ENCODE measurements at regions not wholly inside any gene's neighbourhood (a gene's known extent, or its start where the extent isn't known, plus 50 kb on each side); places are given as distances from the start of the nearest gene placed in this dataset.

DNA sequence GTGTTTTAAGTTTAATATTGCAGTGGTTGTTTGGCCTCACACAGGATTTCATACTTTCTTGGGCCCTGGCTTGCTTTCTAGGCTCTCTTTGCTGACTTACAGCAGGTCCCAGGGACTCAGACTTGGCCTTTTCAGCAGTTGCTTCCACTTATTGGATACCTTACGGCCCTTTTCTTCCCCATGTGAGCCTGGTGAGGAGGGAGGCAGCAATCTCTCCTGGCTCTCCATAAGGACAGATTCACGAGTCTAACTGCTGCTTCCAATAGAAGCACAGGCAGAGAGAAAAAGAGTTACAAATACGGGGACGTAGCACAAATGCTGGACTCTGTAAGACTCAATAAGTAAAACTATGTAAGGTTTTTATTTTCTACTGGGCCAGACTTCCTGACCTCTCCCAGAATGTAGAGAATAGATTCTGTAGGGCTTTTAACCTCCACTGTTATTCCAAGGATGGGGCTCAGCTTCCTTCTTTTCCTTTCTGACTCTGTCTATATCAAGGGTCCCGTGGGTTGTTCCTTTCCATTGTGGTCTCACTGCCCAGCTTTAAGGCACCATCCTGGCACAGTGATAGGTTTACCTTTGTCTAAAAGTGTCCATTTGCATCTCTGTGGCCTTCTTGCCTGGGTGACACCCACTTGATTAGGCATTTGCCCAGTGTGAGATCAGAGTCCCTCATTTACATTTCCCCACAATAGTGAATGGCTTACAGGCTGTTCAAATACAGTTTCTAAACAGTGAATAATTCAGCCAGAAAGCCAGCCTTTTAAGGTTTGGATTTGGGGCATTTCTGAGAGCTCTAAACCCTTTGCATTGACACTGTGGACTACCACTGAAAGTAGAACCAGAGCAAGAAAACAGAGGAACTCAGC, 92.8 kb downstream of the RASSF10 start:
- no peak overlapping the region for H3K4me3 Mint-ChIP-seq
- DNase-seq (no peak), ATAC-seq (no peak)
- H3K9me3 Mint-ChIP-seq: no peaks in the 10 kb centered on the region
- no peak overlapping the region for H3K27ac Mint-ChIP-seq
- H3K27me3 Mint-ChIP-seq: peaks cover 44% of the 10 kb centered on the region
- H3K4me1 Mint-ChIP-seq: no peaks in the 10 kb centered on the region

DNA sequence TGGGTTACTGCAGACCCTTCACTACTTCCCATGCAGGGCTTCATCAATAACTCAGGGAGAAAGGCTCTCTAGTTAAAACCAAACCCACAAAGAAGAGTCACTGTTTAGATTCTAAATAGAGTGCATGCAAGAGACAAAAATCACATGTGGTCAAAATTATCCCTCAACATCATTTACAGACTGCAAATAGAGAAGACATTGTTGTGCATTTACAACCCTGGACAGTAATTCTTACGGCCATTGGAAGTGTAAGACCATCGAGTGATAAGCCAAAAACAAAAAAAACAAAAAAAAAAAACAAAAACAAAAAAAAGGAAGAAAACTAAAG, 93.4 kb downstream of the RASSF10 start:
- no peak overlapping the region for H3K4me3 Mint-ChIP-seq
- no peak overlapping the region for H3K27ac Mint-ChIP-seq
- no peaks in the 10 kb centered on the region for H3K4me1 Mint-ChIP-seq
- peaks cover 50% of the 10 kb centered on the region for H3K27me3 Mint-ChIP-seq
- ATAC-seq (no peak), DNase-seq (no peak)
- H3K9me3 Mint-ChIP-seq: no peaks in the 10 kb centered on the region

DNA sequence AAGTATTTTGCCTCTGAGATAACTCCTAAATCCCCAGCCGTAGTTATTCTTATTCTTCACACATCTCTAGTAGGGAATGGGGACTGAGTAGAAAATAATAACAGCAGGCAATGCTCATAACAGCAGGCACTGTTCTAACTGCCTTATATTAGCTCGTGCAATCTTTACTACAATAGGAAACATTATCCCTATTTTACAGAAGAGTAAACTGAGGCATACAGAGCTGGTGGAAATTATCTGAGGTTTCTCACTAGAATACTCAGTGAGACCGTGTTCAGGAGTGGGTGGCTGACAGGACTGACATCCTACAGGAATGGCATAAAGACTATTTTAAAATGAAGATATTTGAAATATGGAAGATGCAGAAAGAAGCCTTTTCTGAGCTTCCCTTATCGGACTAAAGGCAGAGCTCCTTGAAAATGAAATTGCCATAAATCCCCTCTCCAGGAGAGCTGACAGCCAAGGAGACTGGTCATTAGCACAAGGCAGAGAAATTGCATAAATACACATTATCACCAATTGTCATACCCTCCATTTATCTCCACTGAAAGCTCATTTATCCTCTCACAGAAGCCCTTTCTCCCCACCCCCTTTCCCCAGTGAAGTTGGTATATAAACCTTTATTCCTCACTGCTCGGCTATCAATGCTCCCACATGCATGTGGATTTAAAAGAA, 93.9 kb downstream of the RASSF10 start:
- no peak overlapping the region for H3K4me3 Mint-ChIP-seq
- H3K27me3 Mint-ChIP-seq: peaks cover 55% of the 10 kb centered on the region
- no peaks in the 10 kb centered on the region for H3K9me3 Mint-ChIP-seq
- ATAC-seq: no peak
- H3K4me1 Mint-ChIP-seq: no peaks in the 10 kb centered on the region
- no peak overlapping the region for H3K27ac Mint-ChIP-seq
- no peak for DNase-seq

DNA sequence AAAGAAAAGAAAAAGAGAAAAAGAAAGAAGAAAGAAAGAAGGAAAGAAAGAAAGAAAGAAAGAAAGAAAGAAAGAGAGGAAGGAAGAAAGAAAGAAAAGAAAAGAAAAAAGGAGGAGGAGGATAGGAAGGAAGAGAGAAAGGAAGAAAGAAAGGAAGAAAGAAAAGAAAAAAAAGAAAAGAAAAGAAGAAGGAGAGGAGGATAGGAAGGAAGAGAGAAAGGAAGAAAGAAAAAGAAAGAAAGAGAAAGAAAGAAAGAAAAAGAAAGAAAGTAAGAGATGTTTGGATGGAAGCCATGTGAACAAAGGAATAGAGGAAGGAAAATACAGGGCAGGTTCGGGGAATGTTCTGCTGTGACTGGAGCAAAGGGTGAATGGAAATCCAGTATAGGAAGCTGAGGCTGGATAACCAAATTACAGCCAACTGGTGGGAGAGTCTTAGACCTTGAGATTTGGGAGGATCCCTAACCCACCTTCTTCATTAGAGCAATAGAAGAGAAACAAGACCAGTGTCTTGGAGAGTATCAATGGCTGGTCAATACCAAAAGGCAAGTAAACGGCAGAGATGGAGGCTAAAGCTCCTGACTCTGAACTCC, 94.9 kb downstream of the RASSF10 start:
- Mint-ChIP-seq H3K4me1 (no peaks in the 10 kb centered on the region), H3K9me3 (peaks cover 0 to 4% of the 10 kb centered on the region in 2 donors), H3K27me3 (peaks cover 59% of the 10 kb centered on the region), H3K4me3 (no peak overlapping the region), H3K27ac (no peak overlapping the region)
- ATAC-seq (no peak), DNase-seq (no peak)

DNA sequence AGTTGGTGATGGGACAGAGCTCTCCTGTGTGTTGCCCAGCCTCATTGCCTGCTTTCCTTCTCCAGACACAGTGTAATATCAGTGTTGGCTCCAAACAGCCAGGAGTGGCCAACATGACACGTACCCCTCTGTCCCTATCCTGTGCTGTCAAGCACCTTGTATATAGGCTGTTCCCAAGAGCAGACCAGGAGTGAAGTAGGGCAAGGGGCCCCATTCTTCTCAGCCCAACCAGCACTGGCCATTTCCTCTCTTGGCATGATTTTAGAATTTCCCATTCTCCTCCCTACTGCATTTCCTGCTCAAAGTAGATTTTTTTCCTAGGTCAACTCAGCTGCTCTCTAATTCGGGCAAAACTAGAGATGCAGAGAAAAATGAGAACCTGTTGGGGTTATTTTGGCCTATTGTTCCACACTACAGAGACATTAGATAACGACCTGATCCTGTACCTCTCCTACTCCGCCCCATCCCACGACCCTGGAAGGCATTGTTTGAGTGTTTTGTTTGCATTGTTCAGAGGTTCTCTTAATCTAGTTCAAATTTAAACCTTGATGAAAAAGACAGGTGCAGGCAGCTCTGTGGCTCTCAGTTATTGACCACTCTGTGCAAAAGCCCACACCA, 95.6 kb downstream of the RASSF10 start:
- no peak overlapping the region for H3K4me3 Mint-ChIP-seq
- ATAC-seq: no peak
- no peak for DNase-seq

DNA sequence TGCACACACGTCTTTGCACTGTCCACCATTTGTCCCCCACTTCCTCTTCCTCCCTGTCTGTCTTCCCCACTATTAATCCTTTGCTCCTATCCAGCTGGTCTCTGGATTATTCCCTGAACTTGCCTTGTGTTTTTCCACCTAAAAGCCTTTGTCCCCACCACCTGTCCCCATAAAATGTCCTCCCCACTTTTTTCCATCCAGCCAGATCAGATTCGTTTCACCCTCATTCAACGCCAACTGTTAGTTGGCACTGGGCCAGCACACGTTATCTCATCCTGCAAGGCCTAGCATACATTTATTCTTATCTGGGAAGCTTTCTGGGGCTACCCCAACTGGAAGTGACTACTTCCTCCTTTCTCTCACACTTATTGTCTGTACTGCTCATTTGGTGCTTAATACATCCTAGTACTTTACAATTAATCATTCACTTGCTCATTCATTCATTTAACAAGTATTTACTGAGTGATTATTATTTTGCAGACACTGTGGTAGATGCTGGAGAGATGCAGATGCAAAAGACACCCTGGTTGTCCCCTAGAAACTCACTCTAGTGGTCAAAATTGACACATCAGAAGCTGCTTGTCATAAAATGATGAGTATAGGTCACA, 96.2 kb downstream of the RASSF10 start:
- Mint-ChIP-seq H3K9me3 (peaks cover 0 to 6% of the 10 kb centered on the region in 2 donors), H3K4me3 (no peak overlapping the region), H3K27ac (peak overlapping the region in 1 of 2 donors; percentile 41), H3K4me1 (no peaks in the 10 kb centered on the region), H3K27me3 (peaks cover 59% of the 10 kb centered on the region)
- DNase-seq: no peak
- ATAC-seq: no peak

More for the DNA sequence above, 95.6 kb downstream of the RASSF10 start:
- Mint-ChIP-seq H3K27ac (no peak overlapping the region), H3K27me3 (peaks cover 59% of the 10 kb centered on the region), H3K9me3 (peaks cover 0 to 6% of the 10 kb centered on the region in 2 donors), H3K4me1 (no peaks in the 10 kb centered on the region)

DNA sequence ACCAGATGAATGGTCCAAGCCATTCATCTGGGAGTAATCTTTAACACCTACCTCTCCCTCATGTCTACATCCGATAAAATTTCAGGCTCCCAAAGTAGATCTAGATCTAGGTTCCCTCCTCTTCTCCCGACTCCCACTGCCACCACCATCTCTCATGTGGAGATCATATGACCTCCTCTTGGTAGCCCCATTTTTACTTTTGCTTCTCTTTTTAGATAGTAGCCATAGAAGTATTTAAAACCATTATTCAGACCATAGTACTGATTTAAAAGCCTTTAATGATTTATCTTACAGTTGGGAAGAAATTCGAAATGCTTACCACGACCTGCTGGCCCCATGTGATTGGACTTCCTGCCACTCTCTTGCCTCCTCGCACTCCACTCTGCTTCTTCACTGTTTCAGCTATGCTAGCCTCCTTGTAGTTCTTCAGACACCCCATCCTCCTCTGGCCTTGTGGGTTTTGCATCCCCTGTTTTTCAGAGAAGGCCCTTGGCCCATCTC, 98.5 kb downstream of the RASSF10 start:
- Mint-ChIP-seq H3K4me3 (no peak overlapping the region), H3K9me3 (peaks cover 0 to 6% of the 10 kb centered on the region in 2 donors), H3K27ac (no peak overlapping the region), H3K27me3 (peaks cover 50% of the 10 kb centered on the region), H3K4me1 (no peaks in the 10 kb centered on the region)
- ATAC-seq (no peak), DNase-seq (no peak)

DNA sequence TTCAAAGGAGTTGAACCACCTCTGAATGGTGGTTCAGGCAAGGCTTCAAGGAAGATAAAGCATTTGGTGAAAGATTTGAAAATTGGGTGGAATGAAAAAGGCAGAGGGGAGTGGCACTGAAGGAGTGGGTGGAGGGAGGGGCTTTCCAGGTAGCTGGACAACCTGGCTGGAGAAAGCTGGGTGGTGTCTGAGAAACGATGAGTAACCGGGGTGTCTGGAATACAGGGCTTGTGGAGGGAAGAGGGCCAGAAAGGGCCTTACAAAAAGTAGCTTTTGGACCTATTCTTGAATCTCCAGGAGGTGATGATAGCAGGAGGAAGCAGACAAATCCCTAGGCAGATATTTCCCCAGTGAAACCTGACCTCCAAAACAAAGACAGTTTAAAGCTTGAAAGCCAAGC, 99.3 kb downstream of the RASSF10 start:
- ATAC-seq: no peak
- Mint-ChIP-seq H3K27me3 (peaks cover 46% of the 10 kb centered on the region), H3K4me3 (no peak overlapping the region), H3K4me1 (no peaks in the 10 kb centered on the region), H3K27ac (no peak overlapping the region), H3K9me3 (peaks cover 0 to 6% of the 10 kb centered on the region in 2 donors)
- DNase-seq: no peak

DNA sequence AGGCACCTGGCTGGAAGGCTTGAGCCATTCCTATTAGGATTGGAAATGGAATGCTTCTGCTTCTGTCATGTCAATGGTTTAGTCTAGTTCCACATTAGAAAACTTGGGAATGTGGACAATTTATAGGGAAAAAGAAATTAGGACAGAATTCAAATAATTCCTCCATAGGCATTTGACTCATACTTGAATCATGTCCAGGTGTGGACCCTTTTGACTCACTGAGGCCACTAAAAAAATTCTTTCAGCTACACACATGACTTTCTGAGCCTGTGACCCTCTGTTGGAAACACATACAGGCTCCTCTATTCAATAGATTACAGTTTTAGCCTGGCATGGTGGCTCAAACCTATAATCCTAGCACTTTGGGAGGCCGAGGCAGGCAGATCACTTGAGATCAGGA, 100.5 kb downstream of the RASSF10 start:
- H3K27ac Mint-ChIP-seq: no peak overlapping the region
- H3K4me1 Mint-ChIP-seq: no peaks in the 10 kb centered on the region
- no peak for ATAC-seq

DNA sequence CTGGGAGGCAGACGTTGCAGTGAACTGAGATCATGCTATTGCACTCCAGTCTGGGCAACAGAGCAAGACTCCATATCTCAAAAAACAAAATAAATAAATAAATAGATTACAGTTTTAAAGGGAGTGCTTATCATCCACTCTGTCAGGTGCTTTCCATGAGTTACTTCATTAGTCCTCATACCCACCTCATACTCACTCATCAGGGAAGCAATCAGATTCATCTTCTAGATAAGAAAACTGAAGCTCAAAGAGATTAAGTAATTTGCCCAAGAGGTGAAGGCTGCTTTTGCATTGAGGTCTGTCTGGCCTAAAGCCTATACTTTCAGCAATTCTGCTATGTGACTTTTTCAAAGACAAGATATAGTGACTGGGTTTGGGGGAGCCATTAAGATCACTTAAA, 101.0 kb downstream of the RASSF10 start:
- DNase-seq (no peak), ATAC-seq (no peak)
- Mint-ChIP-seq H3K4me1 (no peaks in the 10 kb centered on the region), H3K9me3 (peaks cover 0 to 6% of the 10 kb centered on the region in 2 donors), H3K4me3 (no peak overlapping the region), H3K27me3 (peaks cover 30% of the 10 kb centered on the region), H3K27ac (no peak overlapping the region)

More for the DNA sequence above, 100.5 kb downstream of the RASSF10 start:
- H3K4me3 Mint-ChIP-seq: no peak overlapping the region
- no peak for DNase-seq
- H3K9me3 Mint-ChIP-seq: peaks cover 0 to 6% of the 10 kb centered on the region in 2 donors
- H3K27me3 Mint-ChIP-seq: peaks cover 35% of the 10 kb centered on the region

DNA sequence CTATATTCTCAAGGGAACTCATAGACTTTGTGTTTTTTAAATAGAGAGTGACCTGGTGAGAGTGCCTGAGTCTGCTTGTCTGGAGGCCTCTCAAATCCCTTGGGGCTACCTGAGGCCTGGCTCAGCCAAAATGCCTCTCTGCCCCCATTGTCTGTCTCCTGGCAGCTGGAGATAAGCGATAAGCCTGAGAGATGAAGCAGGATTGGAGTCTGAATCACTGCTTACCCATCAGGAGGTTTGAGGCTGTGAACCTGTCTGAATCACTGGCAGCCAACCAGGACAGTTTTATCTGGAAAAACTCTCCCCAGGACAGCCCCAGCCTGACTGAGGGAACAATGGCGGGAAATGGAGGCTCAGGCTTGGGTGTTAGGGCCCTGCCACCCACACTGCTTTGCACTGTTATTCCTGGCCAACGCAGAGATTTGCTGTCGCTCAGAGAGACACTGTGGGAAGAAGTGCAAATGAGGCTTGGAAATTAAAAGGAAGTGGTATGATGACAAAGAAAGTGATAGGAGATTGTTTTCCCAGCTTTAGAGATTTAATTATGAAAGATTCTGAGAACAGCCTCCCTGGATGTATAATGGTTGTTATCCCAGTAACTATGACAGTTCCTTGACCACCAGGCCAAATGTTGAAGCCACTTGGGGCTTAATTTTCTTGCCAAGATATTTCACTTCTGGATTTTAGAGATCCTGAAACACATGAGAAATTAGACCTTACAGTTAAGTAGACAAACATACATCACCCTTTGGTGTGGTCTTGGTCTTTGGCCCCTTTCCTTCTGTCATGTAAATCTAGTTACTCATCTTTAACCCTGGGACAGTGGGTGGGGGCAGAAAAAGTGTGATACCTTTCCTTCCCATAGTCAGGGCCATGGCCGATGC, 102.1 kb downstream of the RASSF10 start:
- H3K27me3 Mint-ChIP-seq: peaks cover 20% of the 10 kb centered on the region
- no peak overlapping the region for H3K4me3 Mint-ChIP-seq
- no peak for DNase-seq
- H3K9me3 Mint-ChIP-seq: peaks cover 0 to 6% of the 10 kb centered on the region in 2 donors
- H3K4me1 Mint-ChIP-seq: no peaks in the 10 kb centered on the region
- ATAC-seq: no peak
- peak overlapping the region in 1 of 2 donors; percentile 57 for H3K27ac Mint-ChIP-seq

DNA sequence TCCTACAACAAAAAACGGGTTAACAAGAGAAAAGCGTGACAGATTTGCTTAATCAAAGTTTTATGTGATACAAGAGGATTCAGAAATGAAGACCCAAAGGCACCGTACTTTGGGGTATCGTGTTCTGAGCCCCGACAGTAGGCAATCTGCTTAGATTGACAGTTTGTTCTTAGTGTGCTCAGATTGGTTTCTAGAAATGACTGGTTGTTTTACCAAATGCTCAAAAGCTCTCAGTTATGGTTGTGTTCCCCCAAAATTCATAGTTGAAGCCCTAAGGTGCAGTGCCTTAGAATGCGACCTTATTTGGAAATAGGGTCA, 102.7 kb downstream of the RASSF10 start:
- Mint-ChIP-seq H3K4me1 (no peaks in the 10 kb centered on the region), H3K9me3 (peaks cover 0 to 6% of the 10 kb centered on the region in 2 donors), H3K27me3 (peaks cover 23% of the 10 kb centered on the region), H3K27ac (no peak overlapping the region), H3K4me3 (no peak overlapping the region)
- DNase-seq: no peak
- no peak for ATAC-seq

DNA sequence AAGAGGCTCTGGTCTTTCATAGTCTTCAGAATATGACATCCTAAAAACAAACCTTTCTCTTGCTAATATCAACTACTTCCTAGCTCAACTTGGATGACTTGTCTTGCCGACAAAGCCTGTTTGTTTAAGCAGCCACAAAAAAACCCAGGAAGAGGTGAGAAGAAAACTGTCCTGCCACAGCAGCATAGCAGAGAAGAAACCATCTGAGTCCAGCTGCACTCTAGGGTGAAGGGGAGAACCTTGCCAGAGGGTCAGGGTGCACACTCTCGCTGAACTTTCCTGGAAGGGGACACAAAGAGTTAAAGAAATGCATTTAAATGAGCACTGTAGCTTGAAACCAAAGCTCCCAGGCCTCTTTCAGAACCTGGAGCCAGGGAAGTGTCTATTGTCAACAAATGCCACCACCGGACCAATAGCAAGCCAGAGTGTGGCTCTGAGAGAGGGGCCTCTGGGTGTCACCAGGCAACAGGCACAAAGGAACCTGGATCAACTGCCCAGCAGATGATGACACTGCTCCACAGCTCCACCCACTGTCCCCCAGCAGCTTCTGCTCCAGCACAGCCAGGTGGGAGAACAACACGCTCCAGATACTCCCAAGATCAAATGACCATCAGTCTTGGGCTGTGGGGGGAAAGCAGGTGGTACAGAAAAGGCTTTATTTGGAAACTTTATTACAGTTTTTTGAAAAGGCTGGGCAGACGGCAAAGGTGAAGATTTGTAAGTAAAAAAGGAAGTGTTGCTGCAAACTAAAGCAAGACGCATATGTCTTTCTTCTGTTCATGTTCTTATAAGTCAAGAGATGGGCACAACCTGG, 105.7 kb downstream of the RASSF10 start:
- Mint-ChIP-seq H3K27ac (peak overlapping the region in 1 of 2 donors; percentile 81), H3K4me1 (no peaks in the 10 kb centered on the region)

DNA sequence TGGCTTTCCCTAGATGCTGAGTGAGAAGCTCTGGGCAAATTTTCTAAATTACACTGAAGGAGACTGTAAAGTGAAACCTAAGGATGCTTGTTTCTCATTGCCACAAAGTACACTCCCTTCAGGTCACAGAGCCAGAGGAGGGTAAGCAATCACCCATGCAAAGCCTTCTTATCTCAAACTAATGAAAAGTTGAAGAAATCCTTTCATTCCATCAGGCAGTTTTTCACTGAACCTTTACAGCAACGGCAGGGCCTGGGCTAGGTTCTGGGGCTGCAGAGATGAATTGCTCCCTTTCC, 106.2 kb downstream of the RASSF10 start:
- no peak overlapping the region for H3K4me3 Mint-ChIP-seq
- no peak overlapping the region for H3K27ac Mint-ChIP-seq
- no peaks in the 10 kb centered on the region for H3K4me1 Mint-ChIP-seq
- H3K9me3 Mint-ChIP-seq: no peaks in the 10 kb centered on the region
- no peak for DNase-seq
- ATAC-seq: no peak
- peaks cover 34% of the 10 kb centered on the region for H3K27me3 Mint-ChIP-seq

More for the DNA sequence above, 105.7 kb downstream of the RASSF10 start:
- no peak for ATAC-seq
- H3K4me3 Mint-ChIP-seq: no peak overlapping the region
- DNase-seq: no peak
- peaks cover 34% of the 10 kb centered on the region for H3K27me3 Mint-ChIP-seq
- no peaks in the 10 kb centered on the region for H3K9me3 Mint-ChIP-seq
